MM.1S (cell line): ENCODE measurements at regions not wholly inside any gene's neighbourhood (a gene's known extent, or its start where the extent isn't known, plus 50 kb on each side); places are given as distances from the start of the nearest gene placed in this dataset.

Source experiments
- CTCF ChIP-seq: fragments of 300-600 bp; sonication (generic); IDR thresholded peaks from 2 replicates; pipeline ENCODE4 v1.5.1; 2016; ENCODE audit warnings: antibody characterized with exemption, low read length, mixed read lengths
- EZH2phosphoT487 ChIP-seq: fragments of 300-600 bp; sonication (generic); IDR thresholded peaks from 2 replicates; pipeline ENCODE4 v1.6.1; 2018; ENCODE audit warnings: antibody characterized with exemption, low read length

- TF ChIP-seq CTCF (no peak), EZH2phosphoT487 (no peak)
Observed at GRCh38 chr12:46659824-46660223, 166.0 kb downstream of the SLC38A4 start.
